ENCODE measurements at regions not wholly inside any gene's neighbourhood (a gene's known extent, or its start where the extent isn't known, plus 50 kb on each side); places are given as distances from the start of the nearest gene placed in this dataset.

- DNase-seq (ENCODE audit: low spot score): no peak
- no peaks in the 10 kb centered on the region for H3K9me3 ChIP-seq (ENCODE audit: low read length)
- H2AFZ ChIP-seq (ENCODE audit: low read length): no peak overlapping the region
- no peaks in the 10 kb centered on the region for H3K79me2 ChIP-seq (ENCODE audit: insufficient read depth, low read depth, low read length)
- no peaks in the 10 kb centered on the region for H3K9me2 ChIP-seq (ENCODE audit: insufficient read depth, low read length)
- H3K27ac ChIP-seq (ENCODE audit: low read depth, low read length, poor library complexity, severe bottlenecking): no peak overlapping the region
- no peak for TF ChIP-seq CTCF (conservative IDR thresholded peaks at IDR 0.05; ENCODE audit: low read length)
- no peak for TF ChIP-seq EZH2phosphoT487 (IDR thresholded peaks at IDR 0.05; ENCODE audit: borderline replicate concordance, low read depth, low read length)
- no peaks in the 10 kb centered on the region for H3K36me3 ChIP-seq (ENCODE audit: insufficient read depth, low read length)
- ChIA-PET POLR2A (no interaction called here), CTCF (ENCODE audit: unreplicated experiment) (no interaction called here)
- H3K4me2 ChIP-seq (ENCODE audit: low read length): no peak overlapping the region
- intact Hi-C loops (cut with micrococcal nuclease; ENCODE audit: unreplicated experiment): no loop called here
- H4K20me1 ChIP-seq (ENCODE audit: insufficient read depth, low read length): no peaks in the 10 kb centered on the region
- no TSS peak for BruUV-seq (replicated peaks)
- no peak overlapping the region for H3K4me3 ChIP-seq (ENCODE audit: low read depth, low read length, poor library complexity, severe bottlenecking)
- H3K4me1 ChIP-seq (ENCODE audit: insufficient read depth, low read length, poor library complexity, severe bottlenecking): no peaks in the 10 kb centered on the region
Measured at GRCh38 chr3:78426454-78426853, 1341.3 kb downstream of the ROBO1 start.

- Histone ChIP-seq H3K4me3 (ENCODE audit: low read depth, low read length, poor library complexity, severe bottlenecking) (no peak overlapping the region), H3K9me3 (ENCODE audit: low read length) (no peaks in the 10 kb centered on the region), H3K27ac (ENCODE audit: low read depth, low read length, poor library complexity, severe bottlenecking) (no peak overlapping the region), H3K79me2 (ENCODE audit: insufficient read depth, low read depth, low read length) (no peaks in the 10 kb centered on the region), H4K20me1 (ENCODE audit: insufficient read depth, low read length) (no peaks in the 10 kb centered on the region), H3K4me2 (ENCODE audit: low read length) (no peak overlapping the region), H2AFZ (ENCODE audit: low read length) (no peak overlapping the region), H3K9me2 (ENCODE audit: insufficient read depth, low read length) (no peaks in the 10 kb centered on the region), H3K4me1 (ENCODE audit: insufficient read depth, low read length, poor library complexity, severe bottlenecking) (no peaks in the 10 kb centered on the region), H3K36me3 (ENCODE audit: insufficient read depth, low read length) (no peaks in the 10 kb centered on the region)
- ChIA-PET POLR2A (no interaction called here), CTCF (ENCODE audit: unreplicated experiment) (no interaction called here)
- no peak for DNase-seq (ENCODE audit: low spot score)
- TF ChIP-seq EZH2phosphoT487 (IDR thresholded peaks at IDR 0.05; ENCODE audit: borderline replicate concordance, low read depth, low read length) (no peak), CTCF (conservative IDR thresholded peaks at IDR 0.05; ENCODE audit: low read length) (no peak)
- BruUV-seq (replicated peaks): no TSS peak
- intact Hi-C loops (cut with micrococcal nuclease; ENCODE audit: unreplicated experiment): no loop called here
Measured at GRCh38 chr3:78427303-78427702, 1340.5 kb downstream of the ROBO1 start.

- TF ChIP-seq CTCF (conservative IDR thresholded peaks at IDR 0.05; ENCODE audit: low read length) (no peak), EZH2phosphoT487 (IDR thresholded peaks at IDR 0.05; ENCODE audit: borderline replicate concordance, low read depth, low read length) (no peak)
- Histone ChIP-seq H3K4me3 (ENCODE audit: low read depth, low read length, poor library complexity, severe bottlenecking) (no peak overlapping the region), H3K4me2 (ENCODE audit: low read length) (no peak overlapping the region), H2AFZ (ENCODE audit: low read length) (no peak overlapping the region), H3K9me3 (ENCODE audit: low read length) (no peaks in the 10 kb centered on the region), H4K20me1 (ENCODE audit: insufficient read depth, low read length) (no peaks in the 10 kb centered on the region), H3K4me1 (ENCODE audit: insufficient read depth, low read length, poor library complexity, severe bottlenecking) (no peaks in the 10 kb centered on the region), H3K79me2 (ENCODE audit: insufficient read depth, low read depth, low read length) (no peaks in the 10 kb centered on the region), H3K9me2 (ENCODE audit: insufficient read depth, low read length) (no peaks in the 10 kb centered on the region), H3K27ac (ENCODE audit: low read depth, low read length, poor library complexity, severe bottlenecking) (no peak overlapping the region), H3K36me3 (ENCODE audit: insufficient read depth, low read length) (no peaks in the 10 kb centered on the region)
- ChIA-PET POLR2A (no interaction called here), CTCF (ENCODE audit: unreplicated experiment) (no interaction called here)
- intact Hi-C loops (cut with micrococcal nuclease; ENCODE audit: unreplicated experiment): no loop called here
- BruUV-seq (replicated peaks): no TSS peak
- DNase-seq (ENCODE audit: low spot score): no peak
Measured at GRCh38 chr3:78430741-78431140, 1337.1 kb downstream of the ROBO1 start.
